GM12878 (cell line): ENCODE measurements at regions not wholly inside any gene's neighbourhood (a gene's known extent, or its start where the extent isn't known, plus 50 kb on each side); places are given as distances from the start of the nearest gene placed in this dataset.

ENCODE experiments used
- ATAC-seq: fragments of 200-7000 bp; cut with Tn5 transposase; 3 replicates; pipeline ENCODE4 v1.9.1; 2020; ENCODE audit warnings: mild to moderate bottlenecking, moderate library complexity
- BruUV-seq: library from RNA; stranded (reverse); fragments of 400-500 nt; replicated peaks from 2 replicates; lab custom pipeline; 2021; lab: Mats Ljungman, UMichigan
- CTCF ChIA-PET: fragments of 300-600 bp; sonication (Branson Sonifier 250); formaldehyde crosslinking; extraction: SDS; loops from one replicate; lab custom pipeline; 2021; ENCODE audit warnings: inconsistent platforms; lab: Yijun Ruan, JAX
- POLR2A ChIA-PET: fragments of 350-600 bp; formaldehyde crosslinking; extraction: SDS; loops from one replicate; lab custom pipeline; 2021; ENCODE audit warnings: inconsistent platforms; lab: Charles Lee
- RAD21 ChIA-PET: fragments of 300-600 bp; sonication (Branson Sonifier 250); formaldehyde crosslinking; loops from one replicate; lab custom pipeline; 2023; ENCODE audit warnings: antibody characterized with exemption; ENCODE audit not compliant: unreplicated experiment; lab: Charles Lee
- SMC1A ChIA-PET: fragments of 300-600 bp; sonication (Branson Sonifier 250); formaldehyde crosslinking; loops from one replicate; lab custom pipeline; 2023; ENCODE audit not compliant: unreplicated experiment, uncharacterized antibody; lab: Charles Lee
- DNase-seq: peaks from one replicate; pipeline ENCODE4 v3.0.0-alpha.2; 2011; ENCODE audit warnings: low read depth, low spot score
- FAIRE-seq: peaks from 3 replicates; lab custom pipeline; 2011; peaks lifted over from hg19 to GRCh38; lab: Jason Lieb, UNC
- H2AFZ ChIP-seq: 2 replicates; pipeline ENCODE4 v1.6.0; 2011; ENCODE audit warnings: low read depth, low read length, control low read depth; ENCODE audit not compliant: control insufficient read depth
- H3K27ac ChIP-seq: 2 replicates; pipeline ENCODE4 v1.5.1; 2011; ENCODE audit warnings: control low read depth; ENCODE audit not compliant: control insufficient read depth, insufficient read depth
- H3K27me3 ChIP-seq, 2 experiments: replicated peaks in 1 of 2; 2 replicates each; pipeline versions ENCODE4 v1.6.0 to v1.6.1; 2011; ENCODE audit warnings: low read length in 1 of 2; ENCODE audit not compliant: control insufficient read depth in 2 of 2, insufficient read depth in 2 of 2
- H3K36me3 ChIP-seq, 2 experiments: 2 replicates each; pipeline ENCODE4 v1.5.1; 2011; ENCODE audit warnings: low read length in 1 of 2; ENCODE audit not compliant: control insufficient read depth in 2 of 2, insufficient read depth in 2 of 2
- H3K4me1 ChIP-seq: 2 replicates; pipeline ENCODE4 v1.6.1; 2011; ENCODE audit warnings: mild to moderate bottlenecking, low read length, moderate library complexity, mixed read lengths; ENCODE audit not compliant: control insufficient read depth, insufficient read depth
- H3K4me2 ChIP-seq: 2 replicates; pipeline ENCODE4 v1.6.0; 2011; ENCODE audit warnings: control low read depth; ENCODE audit not compliant: control insufficient read depth, insufficient read depth
- H3K4me3 ChIP-seq: fragments of 200-600 bp; sonication (generic); 2 replicates; pipeline ENCODE4 v1.5.1; 2016
- H3K79me2 ChIP-seq: 2 replicates; pipeline ENCODE4 v1.6.0; 2011; ENCODE audit warnings: low read length; ENCODE audit not compliant: control insufficient read depth, insufficient read depth
- H3K9ac ChIP-seq: 2 replicates; pipeline ENCODE4 v1.8.0; 2011; ENCODE audit warnings: low read length, control low read depth, mixed read lengths; ENCODE audit not compliant: control insufficient read depth, insufficient read depth
- H3K9me3 ChIP-seq: replicated peaks from 3 replicates; pipeline ENCODE4 v1.5.1; 2011; ENCODE audit warnings: mild to moderate bottlenecking, low read length; ENCODE audit not compliant: control insufficient read depth, insufficient read depth
- H4K20me1 ChIP-seq: 2 replicates; pipeline ENCODE4 v1.6.0; 2011; ENCODE audit not compliant: control insufficient read depth, insufficient read depth
- CUX1 ChIP-seq: IDR thresholded peaks from 2 replicates; pipeline ENCODE4 v1.6.1; 2012; ENCODE audit warnings: improper control_type of control experiment, low read depth, low read length; ENCODE audit not compliant: insufficient replicate concordance
- GATAD2B ChIP-seq: fragments of 450-650 bp; conservative IDR thresholded peaks from 2 replicates; pipeline ENCODE4 v1.6.1; 2017; ENCODE audit warnings: low read depth, mild to moderate bottlenecking, moderate library complexity
- HDAC2 ChIP-seq: fragments of 200-600 bp; sonication (generic); IDR thresholded peaks from 2 replicates; pipeline ENCODE4 v1.6.1; 2017
- IRF4 ChIP-seq: IDR thresholded peaks from 2 replicates; pipeline ENCODE4 v1.6.1; 2011; ENCODE audit warnings: low read depth, low read length
- IRF5 ChIP-seq: fragments of 450-650 bp; IDR thresholded peaks from 2 replicates; pipeline ENCODE4 v1.6.1; 2017; ENCODE audit warnings: borderline replicate concordance
- NKRF ChIP-seq: fragments of 450-650 bp; conservative IDR thresholded peaks from 2 replicates; pipeline ENCODE4 v1.6.1; 2017; ENCODE audit warnings: mild to moderate bottlenecking, moderate library complexity
- PAX5 ChIP-seq: IDR thresholded peaks from 2 replicates; pipeline ENCODE4 v1.6.1; 2011; ENCODE audit warnings: low read depth, low read length, borderline replicate concordance
- ZNF217 ChIP-seq: fragments of 450-650 bp; IDR thresholded peaks from 2 replicates; pipeline ENCODE4 v1.6.1; 2017; ENCODE audit warnings: antibody characterized with exemption, mild to moderate bottlenecking
- ZSCAN29 ChIP-seq: fragments of 450-650 bp; IDR thresholded peaks from 2 replicates; pipeline ENCODE4 v1.6.1; 2017; ENCODE audit warnings: mild to moderate bottlenecking, moderate library complexity
- WGBS: methylation state at CpG from one replicate; pipeline ENCODE4 v1.1.6; 2016; ENCODE audit warnings: low lambda C conversion rate; ENCODE audit not compliant: insufficient replicate concordance, insufficient coverage; ENCODE audit errors: missing lambda C conversion rate; 5-methylcytosine and 5-hydroxymethylcytosine counted together
- in situ Hi-C: fragments of 300-500 bp; cut with MboI; formaldehyde crosslinking; loops from 9 replicates; pipeline ENCODE4 v1.14.3; 2018; ENCODE audit warnings: mixed read lengths
- intact Hi-C: fragments of 100-400 bp; cut with micrococcal nuclease; formaldehyde crosslinking; loops from one replicate; pipeline ENCODE4 v1.14.2; 2022; ENCODE audit not compliant: unreplicated experiment

- BruUV-seq, result no TSS peak
- in situ Hi-C loops, result no loop called here
- ATAC-seq, result no peak
These were observed 222.7 kb upstream of the HTR2C start for GRCh38 chrX:114361076-114361725.

More at GRCh38 chrX:114361076-114361725, 222.7 kb upstream of the HTR2C start:
- Histone ChIP-seq H2AFZ (no peak overlapping the region), H3K27ac (no peak overlapping the region), H3K27me3 (no peaks in the 10 kb centered on the region), H3K4me1 (no peaks in the 10 kb centered on the region), H3K79me2 (no peaks in the 10 kb centered on the region), H3K36me3 (no peaks in the 10 kb centered on the region), H3K9me3 (no peaks in the 10 kb centered on the region), H4K20me1 (no peaks in the 10 kb centered on the region), H3K4me3 (no peak overlapping the region), H3K4me2 (no peak overlapping the region), H3K9ac (no peak overlapping the region)
- intact Hi-C loops, result no loop called here
- ChIA-PET POLR2A (no interaction called here), CTCF (no interaction called here), SMC1A (no interaction called here), RAD21 (no interaction called here)
- 10% methylated on average over 5 of the region's 5 CpGs for WGBS
- DNase-seq (no peak), FAIRE-seq (no peak)
- no peak for TF ChIP-seq ZNF217
- TF ChIP-seq CUX1, result no peak
- no peak for TF ChIP-seq GATAD2B
- TF ChIP-seq NKRF, result no peak
- TF ChIP-seq HDAC2, result no peak
- no peak for TF ChIP-seq IRF4
- TF ChIP-seq IRF5, result no peak
- no peak for TF ChIP-seq PAX5
- TF ChIP-seq ZSCAN29, result no peak
